A673 (cell line): ENCODE measurements at regions not wholly inside any gene's neighbourhood (a gene's known extent, or its start where the extent isn't known, plus 50 kb on each side); places are given as distances from the start of the nearest gene placed in this dataset.

Experiments
- EZH2 ChIP-seq: fragments of 200-600 bp; sonication (generic); IDR thresholded peaks from 2 replicates; pipeline ENCODE4 v1.6.1; 2017; ENCODE audit warnings: borderline replicate concordance, low read depth, mild to moderate bottlenecking, mixed read lengths, antibody characterized with exemption, low read length; ENCODE audit not compliant: poor library complexity, severe bottlenecking
- TF ChIP-seq, protein P1 (sequence below): fragments of 300-800, 200-600 bp; sonication (generic); conservative IDR thresholded peaks from 2 replicates; pipeline ENCODE4 v1.5.1; 2017; ENCODE audit warnings: low read depth, mild to moderate bottlenecking, antibody characterized with exemption, low read length, moderate library complexity, mixed read lengths

DNA sequence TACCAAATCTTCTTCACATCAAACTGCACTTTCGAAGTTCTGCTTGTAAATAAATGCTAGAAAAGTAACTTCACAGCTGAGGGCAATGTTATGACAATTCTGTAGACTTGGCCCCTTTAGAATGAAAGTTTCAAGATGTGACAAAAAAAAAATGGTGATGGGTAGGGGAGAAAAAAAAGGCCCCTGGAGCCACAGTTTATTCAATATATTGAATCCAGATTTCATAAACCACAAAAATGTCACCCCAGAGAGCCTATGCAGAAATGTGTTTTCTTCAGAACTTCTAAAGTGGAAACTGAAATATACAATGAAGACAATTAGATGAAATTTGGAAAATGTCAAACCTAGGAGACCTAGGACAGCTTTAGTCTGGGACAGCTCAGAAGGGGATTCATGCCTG lies 143.1 kb downstream of the EDN3 start:
- TF ChIP-seq, protein P1, sequence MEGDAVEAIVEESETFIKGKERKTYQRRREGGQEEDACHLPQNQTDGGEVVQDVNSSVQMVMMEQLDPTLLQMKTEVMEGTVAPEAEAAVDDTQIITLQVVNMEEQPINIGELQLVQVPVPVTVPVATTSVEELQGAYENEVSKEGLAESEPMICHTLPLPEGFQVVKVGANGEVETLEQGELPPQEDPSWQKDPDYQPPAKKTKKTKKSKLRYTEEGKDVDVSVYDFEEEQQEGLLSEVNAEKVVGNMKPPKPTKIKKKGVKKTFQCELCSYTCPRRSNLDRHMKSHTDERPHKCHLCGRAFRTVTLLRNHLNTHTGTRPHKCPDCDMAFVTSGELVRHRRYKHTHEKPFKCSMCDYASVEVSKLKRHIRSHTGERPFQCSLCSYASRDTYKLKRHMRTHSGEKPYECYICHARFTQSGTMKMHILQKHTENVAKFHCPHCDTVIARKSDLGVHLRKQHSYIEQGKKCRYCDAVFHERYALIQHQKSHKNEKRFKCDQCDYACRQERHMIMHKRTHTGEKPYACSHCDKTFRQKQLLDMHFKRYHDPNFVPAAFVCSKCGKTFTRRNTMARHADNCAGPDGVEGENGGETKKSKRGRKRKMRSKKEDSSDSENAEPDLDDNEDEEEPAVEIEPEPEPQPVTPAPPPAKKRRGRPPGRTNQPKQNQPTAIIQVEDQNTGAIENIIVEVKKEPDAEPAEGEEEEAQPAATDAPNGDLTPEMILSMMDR = no peak
- TF ChIP-seq EZH2 = no peak
